Mesodermal cell (in vitro differentiated cells): ENCODE measurements at regions not wholly inside any gene's neighbourhood (a gene's known extent, or its start where the extent isn't known, plus 50 kb on each side); places are given as distances from the start of the nearest gene placed in this dataset.
"Not testable (repeated sequence)": the region's sequence is repeated elsewhere in the genome, so short reads cannot be mapped to it uniquely, and the experiment has no call there.

Source experiments
- H3K27ac ChIP-seq: 2 replicates; pipeline ENCODE4 v1.7.0; 2013; ENCODE audit warnings: mild to moderate bottlenecking, low read depth, low read length, moderate library complexity; ENCODE audit not compliant: severe bottlenecking
- H3K36me3 ChIP-seq: 2 replicates; pipeline ENCODE4 v1.7.1; 2013; ENCODE audit warnings: mild to moderate bottlenecking, low read length, moderate library complexity; ENCODE audit not compliant: control insufficient read depth, insufficient read depth
- H3K4me1 ChIP-seq: one replicate; pipeline ENCODE4 v1.7.1; 2013; ENCODE audit warnings: mild to moderate bottlenecking, low read length; ENCODE audit not compliant: insufficient read depth, control insufficient read depth, poor library complexity, severe bottlenecking
- H3K4me3 ChIP-seq: 2 replicates; pipeline ENCODE4 v1.7.0; 2013; ENCODE audit warnings: low read length, control low read depth, mild to moderate bottlenecking; ENCODE audit not compliant: insufficient read depth, poor library complexity, severe bottlenecking; ENCODE audit errors: extremely low read depth
- H3K9me3 ChIP-seq: 2 replicates; pipeline ENCODE4 v1.7.1; 2013; ENCODE audit warnings: mild to moderate bottlenecking, low read length, moderate library complexity; ENCODE audit not compliant: control insufficient read depth
- WGBS, 2 experiments: methylation state at CpG; one replicate each; pipeline ENCODE4 v1.1.5; 2013; ENCODE audit warnings: missing lambda C conversion rate in 2 of 2; ENCODE audit not compliant: insufficient coverage in 2 of 2; 5-methylcytosine and 5-hydroxymethylcytosine counted together

- no CpG with 5 or more reads among the region's 6 CpGs for WGBS, 2 experiments
- H3K4me1 ChIP-seq, H3K9me3 ChIP-seq, H3K4me3 ChIP-seq, H3K27ac ChIP-seq, H3K36me3 ChIP-seq: not testable (repeated sequence)
These were observed 83.2 kb downstream of the POTEB3 start for GRCh38 chr15:21357056-21357455.

- WGBS, 2 experiments = no CpG with 5 or more reads among the region's 6 CpGs
- not testable (repeated sequence) for H3K36me3 ChIP-seq, H3K9me3 ChIP-seq, H3K4me1 ChIP-seq, H3K27ac ChIP-seq, H3K4me3 ChIP-seq
These were observed 84.4 kb downstream of the POTEB3 start for GRCh38 chr15:21355944-21356343.

- not testable (repeated sequence) for H3K4me1 ChIP-seq, H3K36me3 ChIP-seq, H3K9me3 ChIP-seq, H3K27ac ChIP-seq, H3K4me3 ChIP-seq
- no CpG with 5 or more reads among the region's 20 CpGs for WGBS, 2 experiments
These were observed 85.7 kb downstream of the POTEB3 start for GRCh38 chr15:21354597-21354996.

- not testable (repeated sequence) for H3K4me3 ChIP-seq, H3K27ac ChIP-seq, H3K4me1 ChIP-seq, H3K9me3 ChIP-seq, H3K36me3 ChIP-seq
- no CpG with 5 or more reads among the region's 40 CpGs for WGBS, 2 experiments
These were observed 87.5 kb downstream of the POTEB3 start for GRCh38 chr15:21352670-21353318.

GRCh38 chr15:21344960-21345359, 95.3 kb downstream of the POTEB3 start:
- H3K27ac ChIP-seq, H3K9me3 ChIP-seq, H3K4me3 ChIP-seq, H3K4me1 ChIP-seq, H3K36me3 ChIP-seq: not testable (repeated sequence)
- no CpG with 5 or more reads among the region's 47 CpGs for WGBS, 2 experiments

- no CpG with 5 or more reads among the region's 41 CpGs for WGBS, 2 experiments
- H3K9me3 ChIP-seq, H3K36me3 ChIP-seq, H3K27ac ChIP-seq, H3K4me1 ChIP-seq, H3K4me3 ChIP-seq: not testable (repeated sequence)
These were observed 95.8 kb downstream of the POTEB3 start for GRCh38 chr15:21344500-21344899.

- H3K36me3 ChIP-seq, H3K4me3 ChIP-seq, H3K27ac ChIP-seq, H3K9me3 ChIP-seq, H3K4me1 ChIP-seq: not testable (repeated sequence)
- no CpG with 5 or more reads among the region's 2 CpGs for whole genome bisulfite sequencing, 2 experiments
These were observed 103.3 kb downstream of the POTEB3 start for GRCh38 chr15:21337028-21337427.

- WGBS, 2 experiments = 80% methylated on average over 1 of the region's 68 CpGs; no CpG with 5 or more reads in 1 of the 2 experiments
- H3K9me3 ChIP-seq, H3K36me3 ChIP-seq, H3K4me3 ChIP-seq, H3K27ac ChIP-seq, H3K4me1 ChIP-seq: not testable (repeated sequence)
These were observed 115.4 kb downstream of the POTEB3 start for GRCh38 chr15:21324720-21325460.

GRCh38 chr15:21284353-21284752, 155.9 kb downstream of the POTEB3 start:
- not testable (repeated sequence) for H3K36me3 ChIP-seq, H3K4me1 ChIP-seq, H3K27ac ChIP-seq, H3K4me3 ChIP-seq, H3K9me3 ChIP-seq
- WGBS, 2 experiments = no CpG with 5 or more reads among the region's 2 CpGs

GRCh38 chr15:21283210-21283609, 157.1 kb downstream of the POTEB3 start:
- H3K27ac ChIP-seq, H3K36me3 ChIP-seq, H3K4me1 ChIP-seq, H3K9me3 ChIP-seq, H3K4me3 ChIP-seq: not testable (repeated sequence)
- no CpG with 5 or more reads among the region's 1 CpG for WGBS, 2 experiments

GRCh38 chr15:21280272-21280671, 160.0 kb downstream of the POTEB3 start:
- H3K4me1 ChIP-seq, H3K36me3 ChIP-seq, H3K4me3 ChIP-seq, H3K9me3 ChIP-seq, H3K27ac ChIP-seq: not testable (repeated sequence)
- no CpG with 5 or more reads among the region's 3 CpGs for WGBS, 2 experiments
